HepG2 (cell line): ENCODE measurements at regions not wholly inside any gene's neighbourhood (a gene's known extent, or its start where the extent isn't known, plus 50 kb on each side); places are given as distances from the start of the nearest gene placed in this dataset.

Source experiments
- CTCF ChIP-seq: sonication (generic); formaldehyde crosslinking; IDR thresholded peaks from 2 replicates; pipeline ENCODE4 v1.5.0; 2020; ENCODE audit warnings: mild to moderate bottlenecking, missing genetic modification reagents, moderate library complexity
- FLYWCH1 ChIP-seq: sonication (generic); formaldehyde crosslinking; IDR thresholded peaks from 2 replicates; pipeline ENCODE4 v1.8.1; 2023; ENCODE audit warnings: mild to moderate bottlenecking, missing genetic modification reagents
- GABPA ChIP-seq, 2 experiments: IDR thresholded peaks; 2 replicates each; pipeline ENCODE4 v1.6.1; 2011 to 2016; ENCODE audit warnings: low read depth in 2 of 2, low read length in 1 of 2, missing biosample characterization in 1 of 2, missing genetic modification characterization in 1 of 2
- KAT7 ChIP-seq: IDR thresholded peaks from 2 replicates; pipeline ENCODE4 v1.6.1; 2018; ENCODE audit warnings: borderline replicate concordance, missing compliant biosample characterization
- LRRFIP1 ChIP-seq: sonication (generic); formaldehyde crosslinking; conservative IDR thresholded peaks from 2 replicates; pipeline ENCODE4 v1.4.0; 2020; ENCODE audit warnings: missing genetic modification reagents
- PATZ1 ChIP-seq: sonication (generic); formaldehyde crosslinking; IDR thresholded peaks from 2 replicates; pipeline ENCODE4 v1.4.0; 2020; ENCODE audit warnings: missing genetic modification reagents
- POGK ChIP-seq: sonication (generic); formaldehyde crosslinking; conservative IDR thresholded peaks from 2 replicates; pipeline ENCODE4 v1.8.0; 2022; ENCODE audit warnings: mild to moderate bottlenecking, moderate library complexity, missing genetic modification reagents
- PRMT3 ChIP-seq: sonication (generic); formaldehyde crosslinking; IDR thresholded peaks from 2 replicates; pipeline ENCODE4 v1.8.1; 2022; ENCODE audit warnings: low read depth, mild to moderate bottlenecking, moderate library complexity, missing genetic modification reagents, borderline replicate concordance
- RAD51 ChIP-seq: fragments of 450-650 bp; IDR thresholded peaks from 2 replicates; pipeline ENCODE4 v1.6.1; 2016; ENCODE audit warnings: borderline replicate concordance
- RARG ChIP-seq: sonication (generic); formaldehyde crosslinking; IDR thresholded peaks from 2 replicates; pipeline ENCODE4 v1.4.0; 2020; ENCODE audit warnings: low read depth, mild to moderate bottlenecking, missing genetic modification reagents
- REL ChIP-seq: sonication (generic); formaldehyde crosslinking; conservative IDR thresholded peaks from 2 replicates; pipeline ENCODE4 v1.8.0; 2022; ENCODE audit warnings: mild to moderate bottlenecking, missing genetic modification reagents, moderate library complexity
- RXRB ChIP-seq: IDR thresholded peaks from 2 replicates; pipeline ENCODE4 v1.6.1; 2016; ENCODE audit warnings: borderline replicate concordance, missing genetic modification reagents, missing compliant biosample characterization
- SNAPC5 ChIP-seq: sonication (generic); formaldehyde crosslinking; IDR thresholded peaks from 2 replicates; pipeline ENCODE4 v1.8.1; 2023; ENCODE audit warnings: mild to moderate bottlenecking, missing genetic modification reagents, borderline replicate concordance
- ZNF10 ChIP-seq: sonication (generic); formaldehyde crosslinking; IDR thresholded peaks from 2 replicates; pipeline ENCODE4 v1.4.0; 2020; ENCODE audit warnings: mild to moderate bottlenecking, low read depth, missing genetic modification reagents, borderline replicate concordance
- ZNF34 ChIP-seq: sonication (generic); formaldehyde crosslinking; IDR thresholded peaks from 2 replicates; pipeline ENCODE4 v1.4.0; 2020; ENCODE audit warnings: mild to moderate bottlenecking, missing genetic modification reagents, borderline replicate concordance
- ZNF44 ChIP-seq: sonication (generic); formaldehyde crosslinking; IDR thresholded peaks from 2 replicates; pipeline ENCODE4 v1.5.1; 2020; ENCODE audit warnings: mild to moderate bottlenecking, missing genetic modification reagents
- ZNF512B ChIP-seq: sonication (generic); formaldehyde crosslinking; IDR thresholded peaks from 2 replicates; pipeline ENCODE4 v1.5.1; 2020; ENCODE audit warnings: missing genetic modification reagents, mild to moderate bottlenecking, borderline replicate concordance

GRCh38 chr11:19311308-19312030 lies 70.7 kb upstream of the E2F8 start (continued):
- TF ChIP-seq FLYWCH1 (CRISPR knock-in tag) (no peak), RXRB (no peak), ZNF34 (CRISPR knock-in tag) (no peak), GABPA (IDR thresholded peaks at IDR 0.05; ENCODE audit: low read depth, low read length) (no peak), GABPA (CRISPR knock-in tag; IDR thresholded peaks at IDR 0.05; ENCODE audit: low read depth) (no peak), PATZ1 (CRISPR knock-in tag) (no peak), PRMT3 (CRISPR knock-in tag) (no peak), LRRFIP1 (no peak), SNAPC5 (CRISPR knock-in tag) (no peak), ZNF10 (CRISPR knock-in tag) (no peak), POGK (CRISPR knock-in tag) (no peak), RAD51 (peak; percentile 69; the same call in 1 of the 2 replicates), ZNF512B (no peak), KAT7 (CRISPR knock-in tag) (no peak), RARG (no peak), ZNF44 (CRISPR knock-in tag) (no peak), CTCF (CRISPR knock-in tag) (peak; percentile 76), REL (no peak)
